Stimulated activated CD8-positive, alpha-beta memory T cell treated with anti-CD3 and anti-CD28 coated beads, Interleukin-15, amount 100 ng/mL, for 1 hour (primary cell): ENCODE measurements at regions not wholly inside any gene's neighbourhood (a gene's known extent, or its start where the extent isn't known, plus 50 kb on each side); places are given as distances from the start of the nearest gene placed in this dataset.

ENCODE experiments used
- DNase-seq: peaks from one replicate; pipeline ENCODE4 v3.0.0-alpha.2; 2020; ENCODE audit warnings: low read depth

DNA sequence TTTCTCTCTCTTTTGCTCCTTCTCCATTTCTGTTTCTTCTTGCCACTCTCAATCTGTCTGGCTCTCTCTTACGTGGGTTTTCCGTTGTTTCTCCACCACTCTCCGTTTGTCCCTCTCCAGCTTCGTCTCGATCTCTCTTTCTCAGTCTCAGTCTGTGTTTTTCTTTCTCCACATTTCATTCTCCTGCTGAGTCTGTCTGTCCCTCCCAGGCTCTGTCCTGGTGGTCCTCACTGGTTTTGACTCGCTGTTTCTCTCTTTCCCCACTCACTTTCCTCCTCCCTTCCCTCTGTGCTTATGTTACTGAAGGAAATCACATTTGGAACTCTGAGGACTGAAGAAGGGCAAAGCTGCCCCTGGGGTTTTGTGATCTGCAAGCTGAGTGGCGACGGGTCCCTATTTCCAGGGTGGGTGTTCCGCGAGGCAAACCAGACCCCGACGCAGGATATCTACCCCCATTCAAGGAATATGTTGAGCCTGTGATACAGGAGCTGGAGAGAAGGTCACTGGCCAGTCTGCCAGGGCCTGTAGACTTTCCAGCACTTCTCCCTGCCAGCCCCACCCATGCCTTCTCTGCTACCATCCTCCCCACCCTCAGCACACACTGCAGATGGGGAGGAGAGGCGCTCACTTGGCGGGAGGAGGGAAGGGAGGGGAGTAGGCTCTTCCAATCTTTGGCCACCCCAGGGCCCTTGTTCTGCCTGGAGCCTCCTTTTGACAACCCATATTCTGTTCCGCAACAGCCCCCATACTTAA, 102.7 kb upstream of the MAP1LC3B2 start:
- DNase-seq, result no peak

DNA sequence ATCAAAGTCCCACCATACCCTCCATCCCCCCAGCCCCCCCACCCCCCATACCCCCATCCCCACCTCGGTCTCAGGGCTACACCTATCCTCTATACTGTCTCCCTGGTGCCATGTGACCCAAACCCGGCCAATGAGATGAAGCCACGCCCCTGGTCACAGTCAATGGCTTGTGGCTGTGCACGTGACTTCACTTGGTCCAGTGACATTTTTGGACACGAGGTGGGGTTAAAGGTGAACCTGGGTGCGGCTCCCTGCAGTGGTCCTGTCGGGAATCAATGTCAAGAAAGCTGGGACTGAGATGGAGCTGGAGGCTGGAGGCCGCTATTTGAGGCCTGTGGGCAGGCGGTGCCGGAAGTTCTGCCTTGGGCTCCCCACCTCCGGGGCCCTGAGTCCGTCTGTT, 100.7 kb upstream of the MAP1LC3B2 start:
- DNase-seq, result no peak

GRCh38 chr12:116459011-116459875, 99.9 kb upstream of the MAP1LC3B2 start:
- no peak for DNase-seq

DNA sequence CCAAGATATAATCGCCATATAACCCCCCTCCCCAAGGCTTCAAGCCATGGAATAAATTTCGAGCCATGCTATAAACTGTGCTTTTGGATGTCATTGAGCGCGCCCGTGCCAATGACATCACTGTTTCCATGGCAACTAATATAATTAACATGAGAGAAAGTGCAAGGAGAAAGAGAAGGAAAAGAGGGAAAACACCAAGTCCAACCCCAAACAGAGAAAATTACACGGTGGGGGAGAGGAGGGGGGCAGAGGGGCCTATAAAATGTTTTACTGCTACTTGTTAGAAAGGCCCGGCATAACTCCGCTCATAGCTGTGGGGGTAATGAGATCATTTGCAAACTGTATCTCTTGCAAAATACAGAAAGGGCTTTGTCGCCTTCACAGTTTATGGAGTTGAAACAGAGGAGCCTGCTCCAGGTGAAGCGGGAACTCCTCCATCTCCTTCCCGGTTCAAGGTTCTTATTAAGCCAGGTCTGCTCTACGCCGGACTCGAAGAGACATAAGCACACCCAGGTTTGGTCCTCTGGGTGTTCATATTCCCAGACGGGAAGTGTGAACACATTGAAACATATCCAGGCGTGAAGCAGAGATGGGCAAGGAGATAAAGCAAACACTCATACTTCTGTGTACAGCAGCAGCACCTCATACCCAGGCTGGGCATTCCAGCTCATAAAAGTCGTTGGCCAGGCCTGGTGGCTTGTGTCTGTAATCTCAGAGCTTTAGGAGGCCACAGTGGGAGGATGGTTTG, 99.1 kb upstream of the MAP1LC3B2 start:
- DNase-seq, result no peak

DNA sequence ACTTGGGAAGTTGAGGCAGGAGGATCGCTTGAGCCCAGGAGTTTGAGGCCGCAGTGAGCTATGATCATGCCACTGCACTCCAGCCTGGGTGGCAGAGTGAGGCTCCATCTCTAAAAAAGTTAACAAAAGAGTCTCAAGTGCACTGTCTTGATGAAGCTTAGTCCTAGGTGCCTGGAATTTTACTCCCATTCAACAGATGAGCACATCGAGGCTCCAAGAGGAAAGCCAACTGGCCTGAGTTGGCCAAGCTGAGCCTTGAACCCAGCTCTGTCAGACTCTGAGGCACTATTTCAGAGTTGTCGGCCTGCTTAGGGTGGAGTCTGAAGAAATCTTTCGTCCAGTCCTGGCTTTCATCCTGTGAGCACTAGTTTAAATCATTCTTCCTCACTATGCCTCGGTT, 98.1 kb upstream of the MAP1LC3B2 start:
- no peak for DNase-seq

DNA sequence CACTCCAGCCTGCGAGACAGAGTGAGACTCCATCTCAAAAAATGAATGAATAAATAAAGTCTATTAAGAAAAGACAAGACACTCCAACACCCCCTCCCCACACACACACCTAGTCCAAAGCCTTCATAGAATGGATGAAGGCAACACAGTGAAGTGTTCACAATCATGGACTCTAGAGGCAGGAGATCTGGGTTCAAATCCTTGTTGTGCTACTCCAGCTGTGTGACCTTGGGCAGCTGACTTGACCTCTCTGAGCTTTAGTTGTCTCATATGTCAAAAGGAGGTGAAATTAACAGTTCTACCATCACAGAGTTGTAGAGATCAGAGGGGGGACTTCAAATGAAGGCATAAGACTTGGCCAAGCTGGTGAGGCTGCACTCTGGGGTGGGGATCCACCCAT, 95.8 kb upstream of the MAP1LC3B2 start:
- no peak for DNase-seq

DNA sequence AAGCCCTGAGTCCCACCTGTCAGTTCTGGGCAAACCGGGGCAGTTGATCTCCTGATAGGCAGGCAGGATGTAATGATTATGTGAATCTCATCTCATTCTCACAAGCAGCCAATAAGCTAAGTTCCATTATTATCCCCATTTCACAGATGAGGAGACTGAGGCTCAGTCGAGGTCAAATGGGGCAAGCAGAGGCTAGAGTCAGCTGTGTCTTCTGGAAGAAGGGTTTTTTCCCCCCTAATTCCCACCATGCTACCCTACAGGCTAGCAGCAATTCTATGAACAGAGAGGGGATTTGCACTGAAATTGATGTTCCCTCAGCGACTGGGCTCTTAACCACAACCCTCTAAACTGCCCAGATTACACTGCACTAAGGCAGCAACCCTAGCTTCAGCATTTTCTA, 93.8 kb upstream of the MAP1LC3B2 start:
- no peak for DNase-seq

DNA sequence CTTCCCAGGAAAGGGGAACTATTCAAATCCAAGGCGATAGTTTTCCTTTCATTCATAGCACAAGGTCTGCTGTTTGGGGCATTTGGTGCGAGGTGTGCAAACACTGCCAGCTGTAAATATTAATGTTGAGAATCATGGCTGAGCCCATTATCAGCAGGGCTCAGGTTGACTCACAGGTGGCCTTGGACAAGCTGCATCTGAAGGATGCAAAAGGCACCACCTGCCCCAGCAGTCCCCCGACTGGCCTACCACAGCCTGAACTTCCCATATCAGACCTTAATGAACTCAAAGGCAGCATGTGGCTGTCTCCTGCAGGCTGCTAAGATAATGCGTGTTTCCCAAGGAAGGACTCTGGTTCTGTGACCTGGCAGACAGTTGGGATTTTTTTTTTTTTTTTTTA, 93.3 kb upstream of the MAP1LC3B2 start:
- no peak for DNase-seq

DNA sequence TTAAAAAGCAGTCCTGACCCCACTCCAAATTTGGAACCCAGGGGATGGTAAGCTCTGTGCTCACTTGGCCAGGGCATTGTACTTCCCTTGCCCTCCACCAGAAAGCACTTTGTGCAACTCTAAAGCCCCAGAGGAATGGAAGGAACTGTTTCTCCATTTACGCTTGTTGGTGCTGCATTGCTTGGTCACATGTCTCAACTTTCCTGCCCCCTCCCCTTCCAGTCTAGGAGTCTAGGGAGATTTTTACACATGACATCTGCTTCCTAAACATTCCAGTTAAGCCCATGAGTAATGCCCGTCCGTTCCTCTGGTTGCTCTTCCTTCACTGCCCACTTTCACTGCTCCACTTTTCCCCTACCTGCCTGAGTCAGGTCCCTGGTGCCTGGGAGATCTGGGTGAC, 92.6 kb upstream of the MAP1LC3B2 start:
- no peak for DNase-seq

- no peak for DNase-seq
These were observed 89.8 kb upstream of the MAP1LC3B2 start for GRCh38 chr12:116469344-116469743.

GRCh38 chr12:116471544-116471943, 87.6 kb upstream of the MAP1LC3B2 start:
- DNase-seq, result no peak

- DNase-seq, result no peak
These were observed 87.0 kb upstream of the MAP1LC3B2 start for GRCh38 chr12:116472193-116472592.

- no peak for DNase-seq
These were observed 85.8 kb upstream of the MAP1LC3B2 start for GRCh38 chr12:116473416-116473815.

DNA sequence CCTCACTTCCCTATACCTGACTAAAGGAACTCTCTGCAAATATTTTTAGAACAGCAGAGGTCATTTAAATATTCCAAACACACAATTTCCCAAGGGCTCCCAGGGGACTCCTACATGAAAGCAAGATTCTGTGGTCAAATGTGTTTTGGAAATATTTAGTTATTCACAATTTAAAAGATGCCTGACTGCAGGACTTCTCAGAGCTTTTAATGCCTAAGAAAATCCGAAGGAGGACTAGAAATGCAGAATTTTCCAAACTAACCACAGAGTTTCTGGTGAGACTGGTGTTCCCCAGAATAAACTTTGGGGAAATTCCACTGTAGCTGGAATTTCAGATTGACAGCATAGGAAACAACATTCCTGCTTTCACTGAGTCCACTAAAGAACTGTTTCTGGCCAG, 84.8 kb upstream of the MAP1LC3B2 start:
- no peak for DNase-seq

DNA sequence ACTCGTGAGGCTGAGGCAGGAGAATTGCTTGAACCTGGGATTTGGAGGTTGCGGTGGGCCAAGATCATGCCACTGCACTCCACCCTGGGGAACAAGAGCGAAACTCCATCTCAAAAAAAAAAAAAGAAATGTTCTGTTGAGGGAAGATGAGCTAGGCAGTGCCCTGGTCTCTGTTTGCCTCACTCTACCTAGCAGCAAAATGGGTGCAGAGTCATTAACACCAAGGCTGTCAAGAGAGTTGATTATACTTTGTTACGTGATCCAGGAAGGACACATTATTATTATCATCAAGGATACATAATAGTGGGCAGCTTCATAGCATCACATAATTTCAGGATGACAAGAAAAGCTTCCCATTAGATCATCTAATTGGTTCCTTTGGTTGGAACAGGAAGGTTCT, 84.3 kb upstream of the MAP1LC3B2 start:
- DNase-seq, result no peak

GRCh38 chr12:116476227-116476822, 82.9 kb upstream of the MAP1LC3B2 start:
- no peak for DNase-seq

- DNase-seq, result no peak
These were observed 80.9 kb upstream of the MAP1LC3B2 start for GRCh38 chr12:116478243-116478773.

- no peak for DNase-seq
These were observed 78.9 kb upstream of the MAP1LC3B2 start for GRCh38 chr12:116480210-116480810.

GRCh38 chr12:116481726-116482125, 77.5 kb upstream of the MAP1LC3B2 start:
- no peak for DNase-seq

DNA sequence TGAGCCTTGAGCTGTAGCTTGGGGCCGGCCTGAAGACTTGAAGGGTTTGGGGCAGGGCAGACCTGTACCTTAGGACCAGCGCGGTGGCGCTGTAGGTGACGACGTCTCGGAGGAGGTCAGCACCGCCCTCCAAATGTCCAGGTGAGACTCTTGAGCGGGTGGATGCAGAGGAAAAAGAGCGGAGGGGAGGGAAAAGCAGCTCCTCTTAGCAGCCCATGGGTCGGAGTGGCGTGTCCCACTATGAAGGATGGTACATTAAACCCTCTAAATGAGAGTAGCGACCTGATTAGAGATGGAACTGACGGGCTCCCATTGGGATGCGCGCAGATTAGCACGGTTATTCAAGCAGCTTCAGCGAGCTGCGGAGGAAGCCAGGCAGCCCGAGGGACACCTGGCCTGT, 77.0 kb upstream of the MAP1LC3B2 start:
- no peak for DNase-seq

DNA sequence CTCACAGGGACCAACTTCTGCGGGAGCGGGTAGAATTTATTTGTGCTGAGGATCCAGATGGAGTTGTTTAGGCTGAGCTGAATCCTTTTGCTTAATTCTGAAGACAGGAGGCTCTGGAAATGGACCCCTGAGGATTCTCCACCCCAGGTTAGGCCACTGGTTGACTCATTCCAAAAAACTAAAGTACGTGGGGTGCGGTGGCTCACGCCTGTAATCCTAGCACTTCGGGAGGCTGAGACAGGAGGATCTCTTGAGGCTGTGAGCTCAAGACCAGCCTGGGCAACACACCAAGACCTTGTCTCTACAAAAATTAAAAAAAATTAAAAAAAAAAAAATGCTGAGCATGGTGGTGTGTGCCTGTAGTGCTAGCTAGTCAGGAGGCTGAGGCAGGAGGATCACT, 76.3 kb upstream of the MAP1LC3B2 start:
- no peak for DNase-seq
